ENCODE measurements at regions not wholly inside any gene's neighbourhood (a gene's known extent, or its start where the extent isn't known, plus 50 kb on each side); places are given as distances from the start of the nearest gene placed in this dataset.

DNA sequence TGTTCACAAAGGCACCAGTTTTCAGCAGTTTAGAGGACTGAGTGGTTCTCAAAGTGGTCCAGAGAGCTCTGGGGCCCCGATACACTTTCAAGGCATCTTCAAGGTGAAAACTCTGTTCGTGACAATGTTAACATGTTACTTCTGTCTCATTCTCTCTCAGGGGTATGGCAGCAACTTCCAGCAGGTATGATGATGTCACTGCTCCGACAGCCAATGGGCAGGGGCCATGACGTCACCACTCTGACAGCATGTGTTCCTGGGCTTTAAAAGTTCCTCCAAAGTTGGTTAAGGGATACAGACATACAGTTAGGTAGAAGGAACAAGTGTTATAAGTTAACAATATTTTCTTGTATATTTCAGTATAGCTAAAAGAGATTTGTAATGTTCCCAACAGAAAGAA, 87.9 kb downstream of the KLF15 start:
- intact Hi-C loops (cut with micrococcal nuclease): loop anchor here (10.0 kb wide), 1 partner anchor 85 kb away; the partner anchor contains the start of gene KLF15
- no peak for DNase-seq
- Histone ChIP-seq H3K27ac (replicated peaks) (peak overlapping the region; percentile 94), H3K27me3 (ENCODE audit: low read depth) (peaks cover 17% of the 10 kb centered on the region), H3K4me3 (no peak overlapping the region), H3K36me3 (no peaks in the 10 kb centered on the region), H3K9me3 (replicated peaks) (no peaks in the 10 kb centered on the region), H3K4me1 (peaks cover 64% of the 10 kb centered on the region)
- TF ChIP-seq, protein P1, sequence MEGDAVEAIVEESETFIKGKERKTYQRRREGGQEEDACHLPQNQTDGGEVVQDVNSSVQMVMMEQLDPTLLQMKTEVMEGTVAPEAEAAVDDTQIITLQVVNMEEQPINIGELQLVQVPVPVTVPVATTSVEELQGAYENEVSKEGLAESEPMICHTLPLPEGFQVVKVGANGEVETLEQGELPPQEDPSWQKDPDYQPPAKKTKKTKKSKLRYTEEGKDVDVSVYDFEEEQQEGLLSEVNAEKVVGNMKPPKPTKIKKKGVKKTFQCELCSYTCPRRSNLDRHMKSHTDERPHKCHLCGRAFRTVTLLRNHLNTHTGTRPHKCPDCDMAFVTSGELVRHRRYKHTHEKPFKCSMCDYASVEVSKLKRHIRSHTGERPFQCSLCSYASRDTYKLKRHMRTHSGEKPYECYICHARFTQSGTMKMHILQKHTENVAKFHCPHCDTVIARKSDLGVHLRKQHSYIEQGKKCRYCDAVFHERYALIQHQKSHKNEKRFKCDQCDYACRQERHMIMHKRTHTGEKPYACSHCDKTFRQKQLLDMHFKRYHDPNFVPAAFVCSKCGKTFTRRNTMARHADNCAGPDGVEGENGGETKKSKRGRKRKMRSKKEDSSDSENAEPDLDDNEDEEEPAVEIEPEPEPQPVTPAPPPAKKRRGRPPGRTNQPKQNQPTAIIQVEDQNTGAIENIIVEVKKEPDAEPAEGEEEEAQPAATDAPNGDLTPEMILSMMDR (IDR thresholded peaks at IDR 0.05; ENCODE audit: borderline replicate concordance): no peak

DNA sequence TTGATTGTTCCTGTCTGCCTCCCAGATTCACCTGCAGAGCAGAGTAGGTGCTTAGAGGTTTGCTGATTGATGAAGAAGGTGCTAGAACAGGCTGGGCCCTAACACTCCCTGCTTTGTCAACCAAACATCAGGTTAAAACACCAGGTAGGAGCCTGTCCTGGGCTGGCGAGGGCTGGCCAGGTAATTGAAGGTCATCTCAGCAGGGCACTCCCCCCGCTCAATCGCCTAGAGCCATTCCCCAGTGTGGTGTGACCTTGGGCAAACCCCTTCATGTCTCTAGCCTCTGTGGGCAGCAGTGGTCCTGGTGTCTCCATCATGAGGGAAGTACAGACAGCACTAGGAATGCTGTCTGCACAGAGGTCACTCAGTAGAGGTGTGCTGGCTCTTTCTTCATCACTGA, 88.3 kb downstream of the KLF15 start:
- Histone ChIP-seq H3K27ac (replicated peaks) (peak overlapping the region; percentile 94), H3K4me3 (no peak overlapping the region), H3K27me3 (ENCODE audit: low read depth) (peaks cover 17% of the 10 kb centered on the region), H3K36me3 (no peaks in the 10 kb centered on the region), H3K9me3 (replicated peaks) (no peaks in the 10 kb centered on the region), H3K4me1 (peaks cover 64% of the 10 kb centered on the region)
- TF ChIP-seq, protein P1 (IDR thresholded peaks at IDR 0.05; ENCODE audit: borderline replicate concordance): no peak
- no peak for DNase-seq
- intact Hi-C loops (cut with micrococcal nuclease): loop anchor here (10.0 kb wide), 1 partner anchor 86 kb away; the partner anchor contains the start of gene KLF15

DNA sequence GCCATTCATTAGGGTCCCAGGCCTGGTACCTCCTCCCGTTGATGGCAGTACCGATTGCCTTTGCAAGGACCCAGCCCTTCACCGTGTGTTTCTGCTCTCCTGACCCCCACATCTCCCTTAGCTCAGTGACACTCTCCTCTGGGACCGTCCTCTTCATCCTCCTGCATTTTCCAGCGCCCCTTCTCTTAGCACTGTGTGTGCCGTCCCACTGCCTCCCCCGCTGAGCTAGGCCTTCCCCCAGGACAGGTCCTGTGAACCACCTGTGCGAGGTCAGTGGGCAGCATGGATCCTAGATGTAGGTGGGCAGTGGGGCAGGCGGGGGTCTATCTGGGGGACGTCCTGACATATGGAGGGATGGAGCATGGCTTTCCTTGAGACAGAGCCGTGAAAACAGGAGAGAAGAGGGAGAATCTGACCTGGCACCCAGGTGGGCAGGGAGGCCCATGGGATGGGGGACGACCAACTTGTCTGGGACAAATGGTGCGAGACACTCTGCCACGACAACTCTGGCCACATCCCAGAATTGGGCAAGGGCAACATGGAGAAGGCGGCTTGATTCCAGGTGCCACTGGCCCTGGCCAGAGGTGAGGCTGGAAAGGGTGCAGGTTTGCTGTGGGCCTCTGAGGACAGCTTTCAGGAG, 87.7 kb upstream of the ALDH1L1 start:
- Histone ChIP-seq H3K36me3 (no peaks in the 10 kb centered on the region), H3K27me3 (ENCODE audit: low read depth) (peaks cover 17% of the 10 kb centered on the region), H3K27ac (replicated peaks) (peak overlapping the region; percentile 94), H3K4me1 (peaks cover 61% of the 10 kb centered on the region), H3K4me3 (peak overlapping the region; percentile 57), H3K9me3 (replicated peaks) (no peaks in the 10 kb centered on the region)
- intact Hi-C loops (cut with micrococcal nuclease): loop anchor here (10.0 kb wide), 1 partner anchor 87 kb away; the partner anchor contains the start of gene KLF15
- DNase-seq: no peak
- TF ChIP-seq, protein P1 (IDR thresholded peaks at IDR 0.05; ENCODE audit: borderline replicate concordance): no peak

DNA sequence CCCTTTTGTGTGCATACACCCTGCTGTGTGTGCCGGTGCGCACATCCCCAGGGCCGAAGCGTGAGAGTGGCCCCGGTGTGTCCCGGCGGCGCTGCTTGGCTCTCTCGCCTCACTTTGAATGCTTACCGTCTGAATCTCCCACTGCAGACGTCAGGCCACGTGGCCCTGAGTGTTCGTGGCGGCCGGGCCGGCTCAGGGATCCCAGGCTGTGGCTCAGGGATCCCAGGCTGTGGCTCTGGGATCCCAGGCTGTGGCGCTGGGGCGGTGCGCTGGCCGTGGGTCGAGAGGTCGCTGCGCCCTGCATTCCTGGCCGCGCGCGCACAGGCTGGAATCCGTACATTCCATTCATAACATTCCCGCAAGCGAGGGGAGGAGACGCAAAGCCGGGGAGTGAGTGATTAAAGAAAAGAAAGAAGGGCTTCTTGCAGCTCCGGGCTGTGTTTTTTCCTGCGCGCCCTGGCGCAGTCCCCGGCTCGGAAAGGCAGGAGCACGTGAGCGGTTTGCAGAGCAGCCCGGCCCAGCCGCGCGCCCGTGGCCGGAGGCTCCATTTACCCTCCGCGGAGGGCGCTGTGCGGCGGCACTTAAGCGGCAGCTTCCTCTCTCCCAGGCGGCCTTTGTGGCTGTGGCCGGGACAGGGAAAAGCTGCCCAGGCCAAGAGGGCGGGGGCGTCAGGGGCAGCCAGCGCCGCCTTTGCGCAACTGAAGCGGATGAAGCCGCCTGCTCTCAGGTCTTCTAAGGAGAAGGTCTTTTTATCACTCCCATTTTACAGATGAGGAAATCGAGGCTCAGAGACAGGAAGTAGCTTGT, 87.0 kb upstream of the ALDH1L1 start:
- Histone ChIP-seq H3K27ac (replicated peaks) (peak overlapping the region; percentile 94), H3K36me3 (no peaks in the 10 kb centered on the region), H3K4me3 (peak overlapping the region; percentile 57), H3K9me3 (replicated peaks) (no peaks in the 10 kb centered on the region), H3K4me1 (peaks cover 60% of the 10 kb centered on the region), H3K27me3 (ENCODE audit: low read depth) (peaks cover 17% of the 10 kb centered on the region)
- intact Hi-C loops (cut with micrococcal nuclease): loop anchor here (10.0 kb wide), 1 partner anchor 87 kb away; the partner anchor contains the start of gene KLF15
- TF ChIP-seq, protein P1 (IDR thresholded peaks at IDR 0.05; ENCODE audit: borderline replicate concordance): no peak
- peak; percentile 81 for DNase-seq

DNA sequence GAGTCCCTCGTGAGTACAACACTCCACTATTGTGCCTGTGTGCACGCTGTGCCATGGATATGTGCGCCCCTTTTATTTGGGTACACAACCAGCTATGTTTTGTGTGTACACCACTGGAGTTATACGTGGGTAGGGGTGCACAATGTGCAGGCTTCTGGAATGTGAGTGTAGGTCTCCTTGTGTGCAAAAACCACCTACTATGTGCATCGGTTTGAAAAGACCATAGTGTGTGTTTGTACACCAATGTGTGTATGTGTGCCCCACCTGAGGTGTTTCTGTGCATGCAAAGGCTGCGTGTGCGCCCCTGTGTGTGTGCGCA, 86.4 kb upstream of the ALDH1L1 start:
- intact Hi-C loops (cut with micrococcal nuclease): loop anchor here (10.0 kb wide), 1 partner anchor 88 kb away; the partner anchor contains the start of gene KLF15
- H3K4me3 ChIP-seq: peak overlapping the region; percentile 57

More for the DNA sequence above, 86.4 kb upstream of the ALDH1L1 start:
- Histone ChIP-seq H3K9me3 (replicated peaks) (no peaks in the 10 kb centered on the region), H3K27me3 (ENCODE audit: low read depth) (peaks cover 17% of the 10 kb centered on the region), H3K4me1 (peaks cover 60% of the 10 kb centered on the region), H3K27ac (replicated peaks) (peak overlapping the region; percentile 94), H3K36me3 (no peaks in the 10 kb centered on the region)
- TF ChIP-seq, protein P1 (IDR thresholded peaks at IDR 0.05; ENCODE audit: borderline replicate concordance): no peak
- DNase-seq: no peak
